Epithelial cell of esophagus (primary cell): ENCODE measurements at regions not wholly inside any gene's neighbourhood (a gene's known extent, or its start where the extent isn't known, plus 50 kb on each side); places are given as distances from the start of the nearest gene placed in this dataset.

ENCODE experiments used
- DNase-seq: peaks from one replicate; pipeline ENCODE4 v3.0.0; 2010; ENCODE audit warnings: low read depth
- H3K4me3 ChIP-seq: 2 replicates; pipeline ENCODE4 v1.5.1; 2011; ENCODE audit warnings: mild to moderate bottlenecking, low read length, control low read depth
- TF ChIP-seq, protein P1 (sequence below): IDR thresholded peaks from 2 replicates; pipeline ENCODE4 v1.5.1; 2011; ENCODE audit warnings: low read depth, mild to moderate bottlenecking, low read length, control low read depth, inconsistent platforms; ENCODE audit not compliant: insufficient read depth; ENCODE audit errors: missing control alignments

DNA sequence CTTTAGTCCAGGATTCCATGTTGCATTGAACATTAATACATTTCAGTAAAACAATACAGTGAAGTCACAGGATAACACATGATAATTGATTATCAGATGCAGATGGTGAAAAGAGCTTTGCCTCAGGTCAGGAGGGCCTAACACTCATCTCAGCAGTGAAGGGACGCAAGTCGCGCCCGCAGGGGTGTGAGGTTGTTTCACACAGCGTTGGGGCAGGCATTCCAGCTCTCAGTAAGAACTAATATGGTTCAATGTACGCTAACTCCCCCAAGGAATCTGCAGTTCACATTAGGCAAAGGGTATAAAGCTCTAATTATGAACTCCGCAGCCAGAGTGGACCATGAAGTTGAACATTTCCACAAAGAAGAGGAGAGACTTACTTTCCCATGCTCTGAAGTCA is 53.1 kb upstream of the ATL2 start:
- TF ChIP-seq, protein P1, sequence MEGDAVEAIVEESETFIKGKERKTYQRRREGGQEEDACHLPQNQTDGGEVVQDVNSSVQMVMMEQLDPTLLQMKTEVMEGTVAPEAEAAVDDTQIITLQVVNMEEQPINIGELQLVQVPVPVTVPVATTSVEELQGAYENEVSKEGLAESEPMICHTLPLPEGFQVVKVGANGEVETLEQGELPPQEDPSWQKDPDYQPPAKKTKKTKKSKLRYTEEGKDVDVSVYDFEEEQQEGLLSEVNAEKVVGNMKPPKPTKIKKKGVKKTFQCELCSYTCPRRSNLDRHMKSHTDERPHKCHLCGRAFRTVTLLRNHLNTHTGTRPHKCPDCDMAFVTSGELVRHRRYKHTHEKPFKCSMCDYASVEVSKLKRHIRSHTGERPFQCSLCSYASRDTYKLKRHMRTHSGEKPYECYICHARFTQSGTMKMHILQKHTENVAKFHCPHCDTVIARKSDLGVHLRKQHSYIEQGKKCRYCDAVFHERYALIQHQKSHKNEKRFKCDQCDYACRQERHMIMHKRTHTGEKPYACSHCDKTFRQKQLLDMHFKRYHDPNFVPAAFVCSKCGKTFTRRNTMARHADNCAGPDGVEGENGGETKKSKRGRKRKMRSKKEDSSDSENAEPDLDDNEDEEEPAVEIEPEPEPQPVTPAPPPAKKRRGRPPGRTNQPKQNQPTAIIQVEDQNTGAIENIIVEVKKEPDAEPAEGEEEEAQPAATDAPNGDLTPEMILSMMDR: no peak
- no peak overlapping the region for H3K4me3 ChIP-seq
- DNase-seq: no peak

DNA sequence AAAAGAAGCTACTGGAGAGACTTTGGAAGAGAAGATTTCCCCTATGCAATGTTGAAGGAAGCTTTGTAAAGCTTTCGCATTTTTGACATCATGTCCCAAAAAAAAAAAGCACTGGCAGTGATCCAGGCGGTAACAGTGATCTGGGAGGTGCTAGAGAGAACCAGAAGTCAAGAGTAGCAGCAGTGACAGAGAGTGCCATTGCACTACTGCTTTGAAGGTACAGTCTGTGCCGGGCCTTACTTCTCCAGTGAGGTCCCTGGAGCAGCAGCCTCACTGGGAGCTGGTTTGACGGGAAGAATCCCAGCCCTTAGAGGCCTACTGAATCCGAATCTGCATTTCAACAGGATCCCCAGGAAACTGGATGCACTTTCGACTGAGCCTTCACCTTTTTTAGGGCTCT is 50.9 kb upstream of the ATL2 start:
- DNase-seq: no peak
- TF ChIP-seq, protein P1: no peak
- H3K4me3 ChIP-seq: no peak overlapping the region

DNA sequence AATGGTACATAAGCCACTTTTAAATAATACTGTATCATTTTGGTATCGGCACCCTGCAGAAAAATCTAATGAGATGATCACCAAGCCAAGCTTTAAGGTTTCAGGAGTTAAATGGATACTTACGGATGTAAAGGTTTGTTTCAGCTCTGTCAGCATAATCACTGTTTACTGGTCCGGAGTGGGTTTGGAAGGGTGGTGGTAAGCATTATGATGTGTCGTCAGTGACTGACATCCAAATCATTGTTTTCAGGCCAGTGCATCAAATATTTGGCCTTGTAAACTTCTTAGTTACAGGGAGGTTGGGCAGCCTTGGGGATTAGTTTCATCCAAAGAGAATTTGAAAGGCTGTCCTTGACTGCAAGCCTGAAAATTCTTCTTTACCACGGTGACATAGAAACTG is 50.0 kb upstream of the ATL2 start:
- no peak for DNase-seq
- TF ChIP-seq, protein P1: no peak
- no peak overlapping the region for H3K4me3 ChIP-seq
